Motor neuron (in vitro differentiated cells): ENCODE measurements at regions not wholly inside any gene's neighbourhood (a gene's known extent, or its start where the extent isn't known, plus 50 kb on each side); places are given as distances from the start of the nearest gene placed in this dataset.
A peak's percentile ranks its signal among the peaks of the same experiment; 100 is the strongest.

Source experiments
- ATAC-seq, 8 experiments: fragments of 200-7000 bp; cut with Tn5 transposase; replicated peaks in 6 of 8; 2 replicates each; pipeline ENCODE4 v1.8.0; 2021; ENCODE audit warnings: mild to moderate bottlenecking in 8 of 8, moderate library complexity in 8 of 8
- H3K27ac ChIP-seq, 2 donors: fragments of 250-450 bp; sonication (Bioruptor Pico); 2 replicates each; pipeline ENCODE4 v1.9.0; 2021; ENCODE audit warnings: antibody characterized with exemption in 2 of 2, mild to moderate bottlenecking in 2 of 2, moderate library complexity in 1 of 2
- H3K4me1 ChIP-seq, 2 donors: fragments of 250-450 bp; sonication (Bioruptor Pico); replicated peaks in 1 of 2; 2 replicates each; pipeline ENCODE4 v1.6.1; 2021; ENCODE audit warnings: antibody characterized with exemption in 2 of 2, mild to moderate bottlenecking in 2 of 2, moderate library complexity in 1 of 2
- H3K4me3 ChIP-seq, 5 donors: fragments of 250-450 bp; sonication (Bioruptor Pico); 2 replicates each; pipeline ENCODE4 v1.9.0; 2021; ENCODE audit warnings: antibody characterized with exemption in 5 of 5, mild to moderate bottlenecking in 5 of 5, moderate library complexity in 4 of 5
- WGBS, 10 experiments: fragments of 450-650 bp; shearing (Covaris generic); methylation state at CpG; one replicate each; pipeline ENCODE4 v1.0.0; 2022; 5-methylcytosine and 5-hydroxymethylcytosine counted together
- in situ Hi-C, 9 experiments: fragments of 400-800 bp; cut with MboI; loops; one replicate each; pipeline ENCODE4 v1.15.0; 2021; ENCODE audit warnings: low sequenced_read_pairs in 9 of 9, low pct_unique_long_range_greater_than_20kb in 2 of 9; ENCODE audit not compliant: unreplicated experiment in 9 of 9

- in situ Hi-C loops = no loop called here
- ATAC-seq = peak in 1 of 8 experiments; percentile 35
- 58 to 86% (median 73%) methylated on average over 2 to 6 of the region's 6 CpGs; no CpG with 5 or more reads in 4 of the 10 experiments for WGBS, 10 experiments
- Histone ChIP-seq H3K4me3 (no peak overlapping the region), H3K4me1 (no peaks in the 10 kb centered on the region), H3K27ac (no peak overlapping the region)
Measured at GRCh38 chr9:108083160-108083750, 593.7 kb upstream of the KLF4 start.

GRCh38 chr9:108081112-108081511, 591.5 kb upstream of the KLF4 start:
- in situ Hi-C loops = no loop called here
- no peaks in the 10 kb centered on the region for H3K4me1 ChIP-seq
- no peak overlapping the region for H3K27ac ChIP-seq
- ATAC-seq = no peak
- H3K4me3 ChIP-seq = no peak overlapping the region

GRCh38 chr9:108080285-108080684, 590.7 kb upstream of the KLF4 start:
- Histone ChIP-seq H3K4me3 (no peak overlapping the region), H3K4me1 (no peaks in the 10 kb centered on the region), H3K27ac (no peak overlapping the region)
- ATAC-seq = no peak
- in situ Hi-C loops = no loop called here
- WGBS, 10 experiments = 20 to 93% (median 83%) methylated on average over 1 to 2 of the region's 3 CpGs; no CpG with 5 or more reads in 5 of the 10 experiments

- Histone ChIP-seq H3K4me1 (no peaks in the 10 kb centered on the region), H3K4me3 (no peak overlapping the region), H3K27ac (no peak overlapping the region)
- in situ Hi-C loops = no loop called here
- no peak for ATAC-seq
- 80 to 100% (median 87%) methylated on average over 1 to 2 of the region's 2 CpGs; no CpG with 5 or more reads in 6 of the 10 experiments for WGBS, 10 experiments
Measured at GRCh38 chr9:108078811-108079210, 589.2 kb upstream of the KLF4 start.

- Histone ChIP-seq H3K4me1 (no peaks in the 10 kb centered on the region), H3K27ac (no peak overlapping the region), H3K4me3 (no peak overlapping the region)
- WGBS, 10 experiments = 46 to 93% (median 84%) methylated on average over 2 to 8 of the region's 8 CpGs
- ATAC-seq = no peak
- in situ Hi-C loops = no loop called here
Measured at GRCh38 chr9:108078375-108078774, 588.8 kb upstream of the KLF4 start.

- H3K27ac ChIP-seq = no peak overlapping the region
- no peak overlapping the region for H3K4me3 ChIP-seq
- no peaks in the 10 kb centered on the region for H3K4me1 ChIP-seq
- in situ Hi-C loops = no loop called here
- 33 to 94% (median 78%) methylated on average over 1 to 9 of the region's 10 CpGs; no CpG with 5 or more reads in 3 of the 10 experiments for WGBS, 10 experiments
- no peak for ATAC-seq
Measured at GRCh38 chr9:108077556-108077955, 588.0 kb upstream of the KLF4 start.

- in situ Hi-C loops = no loop called here
- no peak for ATAC-seq
- no peaks in the 10 kb centered on the region for H3K4me1 ChIP-seq
- H3K4me3 ChIP-seq = no peak overlapping the region
- H3K27ac ChIP-seq = no peak overlapping the region
- WGBS, 10 experiments = 90 to 100% (median 100%) methylated on average over 1 to 4 of the region's 5 CpGs; no CpG with 5 or more reads in 5 of the 10 experiments
Measured at GRCh38 chr9:108074900-108075299, 585.3 kb upstream of the KLF4 start.

GRCh38 chr9:108073823-108074222, 584.3 kb upstream of the KLF4 start:
- Histone ChIP-seq H3K4me3 (no peak overlapping the region), H3K4me1 (no peaks in the 10 kb centered on the region), H3K27ac (no peak overlapping the region)
- peak in 3 of 8 experiments; percentile 16 to 60 (median 30) for ATAC-seq
- in situ Hi-C loops = no loop called here
- 0 to 100% (median 77%) methylated on average over 1 to 6 of the region's 6 CpGs for WGBS, 10 experiments

GRCh38 chr9:108072740-108073139, 583.2 kb upstream of the KLF4 start:
- Histone ChIP-seq H3K4me3 (no peak overlapping the region), H3K4me1 (no peaks in the 10 kb centered on the region), H3K27ac (no peak overlapping the region)
- 80 to 100% (median 100%) methylated on average over 1 to 6 of the region's 6 CpGs; no CpG with 5 or more reads in 5 of the 10 experiments for WGBS, 10 experiments
- ATAC-seq = no peak
- in situ Hi-C loops = no loop called here

- no peak overlapping the region for H3K4me3 ChIP-seq
- H3K27ac ChIP-seq = no peak overlapping the region
- no peaks in the 10 kb centered on the region for H3K4me1 ChIP-seq
- 80 to 100% (median 96%) methylated on average over 1 to 4 of the region's 5 CpGs; no CpG with 5 or more reads in 4 of the 10 experiments for WGBS, 10 experiments
- no peak for ATAC-seq
- in situ Hi-C loops = no loop called here
Measured at GRCh38 chr9:108070861-108071260, 581.3 kb upstream of the KLF4 start.

- no peak for ATAC-seq
- no peaks in the 10 kb centered on the region for H3K4me1 ChIP-seq
- H3K4me3 ChIP-seq = no peak overlapping the region
- no peak overlapping the region for H3K27ac ChIP-seq
- in situ Hi-C loops = no loop called here
- 0 to 75% (median 51%) methylated on average over 1 of the region's 1 CpG; no CpG with 5 or more reads in 4 of the 10 experiments for WGBS, 10 experiments
Measured at GRCh38 chr9:108069991-108070390, 580.4 kb upstream of the KLF4 start.

- 38 to 94% (median 84%) methylated on average over 2 to 7 of the region's 8 CpGs for WGBS, 10 experiments
- in situ Hi-C loops = no loop called here
Measured at GRCh38 chr9:108062680-108063079, 573.1 kb upstream of the KLF4 start.

GRCh38 chr9:108060175-108060574, 570.6 kb upstream of the KLF4 start:
- H3K4me1 ChIP-seq = no peaks in the 10 kb centered on the region
- in situ Hi-C loops = no loop called here
- WGBS, 10 experiments = 81 to 100% (median 93%) methylated on average over 1 to 3 of the region's 5 CpGs; no CpG with 5 or more reads in 4 of the 10 experiments
- no peak overlapping the region for H3K4me3 ChIP-seq
- no peak for ATAC-seq
- no peak overlapping the region for H3K27ac ChIP-seq

More at GRCh38 chr9:108062680-108063079, 573.1 kb upstream of the KLF4 start:
- Histone ChIP-seq H3K4me3 (no peak overlapping the region), H3K4me1 (no peaks in the 10 kb centered on the region), H3K27ac (no peak overlapping the region)
- ATAC-seq = no peak

- H3K27ac ChIP-seq = no peak overlapping the region
- WGBS, 10 experiments = 56 to 96% (median 84%) methylated on average over 2 to 6 of the region's 6 CpGs; no CpG with 5 or more reads in 1 of the 10 experiments
- H3K4me1 ChIP-seq = peaks cover 0 to 1% of the 10 kb centered on the region in 2 donors
- no peak for ATAC-seq
- in situ Hi-C loops = no loop called here
- no peak overlapping the region for H3K4me3 ChIP-seq
Measured at GRCh38 chr9:108058135-108058814, 568.7 kb upstream of the KLF4 start.
